ENCODE measurements at regions not wholly inside any gene's neighbourhood (a gene's known extent, or its start where the extent isn't known, plus 50 kb on each side); places are given as distances from the start of the nearest gene placed in this dataset.

- in situ Hi-C loops (cut with MboI; ENCODE audit: low pct_unique_long_range_greater_than_20kb, low sequenced_read_pairs, unreplicated experiment), result no loop called here
- no peak for TF ChIP-seq CTCF (IDR thresholded peaks at IDR 0.05; ENCODE audit: extremely low read depth, insufficient read depth, missing control alignments)
- no peak for DNase-seq (ENCODE audit: low spot score)
These were observed 235.9 kb downstream of the TSHZ3 start for GRCh38 chr19:31113293-31113692.

DNA sequence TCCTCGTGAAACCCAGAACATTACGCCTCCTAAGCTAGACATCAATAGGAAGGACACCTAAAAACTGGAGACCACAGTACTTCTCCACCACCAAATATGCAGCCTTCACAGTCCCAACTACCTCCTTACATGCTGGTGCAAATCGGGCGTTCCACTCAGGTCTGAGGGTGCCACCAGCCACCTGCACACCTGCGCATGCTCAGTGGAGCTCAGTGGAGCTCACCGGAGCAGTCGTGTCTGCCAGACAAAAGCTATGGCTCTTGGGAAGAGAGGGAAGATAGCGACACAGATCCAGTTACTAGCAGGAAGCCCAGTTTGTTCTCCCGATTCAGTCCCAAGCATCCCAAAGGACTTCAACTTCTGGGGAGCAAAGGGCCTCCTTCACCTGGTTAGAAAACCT is 237.1 kb downstream of the TSHZ3 start:
- in situ Hi-C loops (cut with MboI; ENCODE audit: low pct_unique_long_range_greater_than_20kb, low sequenced_read_pairs, unreplicated experiment), result no loop called here
- no peak for DNase-seq (ENCODE audit: low spot score)
- TF ChIP-seq CTCF (IDR thresholded peaks at IDR 0.05; ENCODE audit: extremely low read depth, insufficient read depth, missing control alignments), result no peak

DNA sequence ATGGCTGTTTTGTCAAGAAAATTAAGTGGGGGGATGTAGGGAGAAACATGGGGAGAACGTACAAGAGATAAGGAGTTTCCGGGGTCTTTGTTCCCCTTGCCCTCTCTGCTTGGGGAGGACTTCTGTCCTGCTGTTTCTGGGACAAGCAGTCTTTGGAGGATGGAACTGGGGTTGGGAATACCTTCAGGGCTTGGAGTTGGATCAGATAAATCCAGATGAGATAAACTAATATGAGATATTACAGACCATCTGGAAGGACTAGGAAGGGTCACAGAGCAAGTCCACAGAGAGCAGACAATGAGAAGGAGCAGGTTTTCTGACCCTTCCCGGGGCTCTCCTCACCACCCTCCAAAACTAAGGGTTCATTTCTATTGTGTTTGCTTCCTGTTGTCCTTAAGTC is 237.5 kb downstream of the TSHZ3 start:
- no peak for DNase-seq (ENCODE audit: low spot score)
- in situ Hi-C loops (cut with MboI; ENCODE audit: low pct_unique_long_range_greater_than_20kb, low sequenced_read_pairs, unreplicated experiment), result no loop called here
- no peak for TF ChIP-seq CTCF (IDR thresholded peaks at IDR 0.05; ENCODE audit: extremely low read depth, insufficient read depth, missing control alignments)

GRCh38 chr19:31110336-31110735 is 238.9 kb downstream of the TSHZ3 start:
- no peak for DNase-seq (ENCODE audit: low spot score)
- in situ Hi-C loops (cut with MboI; ENCODE audit: low pct_unique_long_range_greater_than_20kb, low sequenced_read_pairs, unreplicated experiment), result no loop called here
- TF ChIP-seq CTCF (IDR thresholded peaks at IDR 0.05; ENCODE audit: extremely low read depth, insufficient read depth, missing control alignments), result no peak

- DNase-seq (ENCODE audit: low spot score), result no peak
- in situ Hi-C loops (cut with MboI; ENCODE audit: low pct_unique_long_range_greater_than_20kb, low sequenced_read_pairs, unreplicated experiment), result no loop called here
- no peak for TF ChIP-seq CTCF (IDR thresholded peaks at IDR 0.05; ENCODE audit: extremely low read depth, insufficient read depth, missing control alignments)
These were observed 239.6 kb downstream of the TSHZ3 start for GRCh38 chr19:31109636-31110035.

DNA sequence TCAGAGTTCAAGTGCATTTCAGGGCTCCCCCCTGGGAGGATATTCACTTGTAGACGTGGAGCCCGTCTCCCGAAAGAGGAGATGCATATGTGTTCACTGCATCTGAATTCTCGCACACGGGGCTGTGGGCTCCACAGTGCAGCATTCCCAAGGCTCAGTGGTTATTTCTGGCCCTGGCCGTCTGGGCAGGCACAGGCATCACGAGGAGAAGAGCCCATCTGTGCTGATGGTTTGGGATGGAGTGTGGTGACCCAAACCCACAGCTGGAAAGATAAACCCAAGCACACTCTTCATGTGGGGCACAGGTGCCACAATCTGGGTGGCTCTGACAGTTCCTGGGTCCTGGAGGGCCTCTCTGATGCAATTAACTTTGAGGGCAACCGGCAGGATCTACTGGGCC is 242.1 kb downstream of the TSHZ3 start:
- TF ChIP-seq CTCF (IDR thresholded peaks at IDR 0.05; ENCODE audit: extremely low read depth, insufficient read depth, missing control alignments), result no peak
- in situ Hi-C loops (cut with MboI; ENCODE audit: low pct_unique_long_range_greater_than_20kb, low sequenced_read_pairs, unreplicated experiment), result no loop called here
- no peak for DNase-seq (ENCODE audit: low spot score)

DNA sequence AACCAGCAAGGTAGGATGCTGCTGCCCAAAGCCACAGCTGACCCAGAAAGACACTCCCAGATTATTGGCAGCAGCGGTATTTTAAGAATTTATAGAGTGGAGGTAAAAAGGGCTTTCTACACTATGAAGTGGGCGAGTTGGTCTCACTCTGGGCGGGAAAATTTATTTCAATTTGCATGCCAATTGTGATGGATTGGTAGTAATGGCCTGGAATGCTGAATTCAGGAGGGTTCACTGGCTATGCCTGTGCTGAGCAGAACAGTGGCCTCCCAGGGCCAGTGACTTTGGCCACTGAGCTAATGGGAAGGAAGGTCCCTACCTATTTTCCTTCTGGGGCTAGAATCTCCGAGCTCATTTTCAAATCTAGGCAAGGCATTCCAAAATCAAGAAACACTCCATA is 243.5 kb downstream of the TSHZ3 start:
- no peak for TF ChIP-seq CTCF (IDR thresholded peaks at IDR 0.05; ENCODE audit: extremely low read depth, insufficient read depth, missing control alignments)
- in situ Hi-C loops (cut with MboI; ENCODE audit: low pct_unique_long_range_greater_than_20kb, low sequenced_read_pairs, unreplicated experiment), result no loop called here
- DNase-seq (ENCODE audit: low spot score), result no peak
